AG09319 (cell line): ENCODE measurements at regions not wholly inside any gene's neighbourhood (a gene's known extent, or its start where the extent isn't known, plus 50 kb on each side); places are given as distances from the start of the nearest gene placed in this dataset.

ENCODE experiments used
- DNase-seq: peaks from one replicate; pipeline ENCODE4 v3.0.0-alpha.2; 2010; ENCODE audit warnings: low read depth; ENCODE audit errors: extremely low read depth
- CTCF ChIP-seq: IDR thresholded peaks from 2 replicates; pipeline ENCODE4 v1.5.1; 2011; ENCODE audit warnings: low read depth, mild to moderate bottlenecking, inconsistent platforms, low read length, moderate library complexity

GRCh38 chr3:31265646-31266428 is 266.9 kb upstream of the STT3B start:
- DNase-seq: no peak
- no peak for TF ChIP-seq CTCF

- TF ChIP-seq CTCF: no peak
- no peak for DNase-seq
Observed at GRCh38 chr3:31268868-31269267, 263.9 kb upstream of the STT3B start.

GRCh38 chr3:31270010-31270409 is 262.7 kb upstream of the STT3B start:
- TF ChIP-seq CTCF: no peak

GRCh38 chr3:31274326-31275024 is 258.2 kb upstream of the STT3B start:
- TF ChIP-seq CTCF: no peak
- DNase-seq: no peak

More at GRCh38 chr3:31270010-31270409, 262.7 kb upstream of the STT3B start:
- no peak for DNase-seq

GRCh38 chr3:31275038-31275572 is 257.6 kb upstream of the STT3B start:
- TF ChIP-seq CTCF: no peak
- DNase-seq: no peak

- TF ChIP-seq CTCF: no peak
Observed at GRCh38 chr3:31275583-31275982, 257.1 kb upstream of the STT3B start.

GRCh38 chr3:31277582-31277981 is 255.1 kb upstream of the STT3B start:
- TF ChIP-seq CTCF: no peak
- DNase-seq: no peak

More at GRCh38 chr3:31275583-31275982, 257.1 kb upstream of the STT3B start:
- DNase-seq: no peak
